Neuronal stem cell (in vitro differentiated cells): ENCODE measurements at regions not wholly inside any gene's neighbourhood (a gene's known extent, or its start where the extent isn't known, plus 50 kb on each side); places are given as distances from the start of the nearest gene placed in this dataset.

Experiments used
- DNase-seq: peaks from one replicate; pipeline ENCODE4 v3.0.0-alpha.2; 2013; ENCODE audit warnings: low spot score
- H2AFZ ChIP-seq: one replicate; pipeline ENCODE4 v1.6.1; 2013; ENCODE audit warnings: mild to moderate bottlenecking, low read length, inconsistent platforms
- H2AK5ac ChIP-seq: 2 replicates; pipeline ENCODE4 v1.6.1; 2013; ENCODE audit warnings: low read depth, mild to moderate bottlenecking, inconsistent platforms, low read length, moderate library complexity, mixed read lengths
- H2BK120ac ChIP-seq: 2 replicates; pipeline ENCODE4 v1.6.1; 2013; ENCODE audit warnings: low read depth, mild to moderate bottlenecking, inconsistent platforms, low read length, moderate library complexity, mixed read lengths
- H2BK12ac ChIP-seq: one replicate; pipeline ENCODE4 v1.6.1; 2013; ENCODE audit warnings: low read length, inconsistent platforms
- H2BK15ac ChIP-seq: 2 replicates; pipeline ENCODE4 v1.6.1; 2013; ENCODE audit warnings: mild to moderate bottlenecking, low read length, inconsistent platforms, mixed read lengths
- H2BK5ac ChIP-seq: one replicate; pipeline ENCODE4 v1.6.1; 2013; ENCODE audit warnings: inconsistent platforms, mild to moderate bottlenecking, low read length, moderate library complexity
- H3K14ac ChIP-seq: one replicate; pipeline ENCODE4 v1.6.1; 2013; ENCODE audit warnings: low read length, inconsistent platforms
- H3K18ac ChIP-seq: 2 replicates; pipeline ENCODE4 v1.6.1; 2013; ENCODE audit warnings: low read length, inconsistent platforms
- H3K23ac ChIP-seq: 2 replicates; pipeline ENCODE4 v1.6.1; 2013; ENCODE audit warnings: low read depth, mild to moderate bottlenecking, mixed read lengths, low read length, inconsistent platforms; ENCODE audit not compliant: poor library complexity
- H3K27ac ChIP-seq: replicated peaks from 3 replicates; pipeline ENCODE4 v1.5.1; 2013; ENCODE audit warnings: low read length, inconsistent platforms
- H3K27me3 ChIP-seq, 3 experiments: 2 replicates each; pipeline ENCODE4 v1.6.1; 2013; ENCODE audit warnings: low read length in 3 of 3, mild to moderate bottlenecking in 2 of 3, inconsistent platforms in 1 of 3, low read depth in 1 of 3, mixed read lengths in 1 of 3, moderate library complexity in 1 of 3; ENCODE audit not compliant: control insufficient read depth in 3 of 3, insufficient read depth in 3 of 3
- H3K36me3 ChIP-seq, 2 donors: replicated peaks in 1 of 2; 2 replicates each; pipeline ENCODE4 v1.6.1; 2013; ENCODE audit warnings: low read length in 2 of 2; ENCODE audit not compliant: control insufficient read depth in 2 of 2, insufficient read depth in 2 of 2
- H3K4ac ChIP-seq: 2 replicates; pipeline ENCODE4 v1.6.1; 2013; ENCODE audit warnings: inconsistent platforms, mild to moderate bottlenecking, low read length, moderate library complexity
- H3K4me1 ChIP-seq, 2 donors: 1 replicate in 1 of 2; 2 replicates in 1 of 2; pipeline ENCODE4 v1.6.1; 2013; ENCODE audit warnings: low read length in 2 of 2, low read depth in 1 of 2; ENCODE audit not compliant: control insufficient read depth in 2 of 2, insufficient read depth in 1 of 2
- H3K4me2 ChIP-seq: one replicate; pipeline ENCODE4 v1.6.1; 2013; ENCODE audit warnings: mild to moderate bottlenecking, low read length, inconsistent platforms; ENCODE audit not compliant: insufficient read depth, poor library complexity, severe bottlenecking
- H3K4me3 ChIP-seq, 2 donors: 2 replicates each; pipeline ENCODE4 v1.5.1; 2013; ENCODE audit warnings: low read length in 2 of 2, mild to moderate bottlenecking in 2 of 2, inconsistent platforms in 1 of 2, moderate library complexity in 1 of 2
- H3K79me1 ChIP-seq: one replicate; pipeline ENCODE4 v1.6.1; 2013; ENCODE audit warnings: low read depth, mild to moderate bottlenecking, inconsistent platforms, low read length, moderate library complexity
- H3K9ac ChIP-seq: one replicate; pipeline ENCODE4 v1.6.1; 2013; ENCODE audit warnings: mild to moderate bottlenecking, low read depth, low read length, inconsistent platforms; ENCODE audit not compliant: poor library complexity
- H3K9me3 ChIP-seq, 2 donors: replicated peaks in 1 of 2; 2 replicates each; pipeline versions ENCODE3 to v1.6.1; 2013; ENCODE audit warnings: low read length in 2 of 2, mild to moderate bottlenecking in 2 of 2, inconsistent platforms in 1 of 2, low read depth in 1 of 2, mixed read lengths in 1 of 2, moderate library complexity in 1 of 2; ENCODE audit not compliant: control insufficient read depth in 2 of 2, insufficient read depth in 1 of 2
- H4K8ac ChIP-seq: one replicate; pipeline ENCODE4 v1.6.1; 2013; ENCODE audit warnings: low read depth, mild to moderate bottlenecking, inconsistent platforms, low read length, moderate library complexity
- H4K91ac ChIP-seq: one replicate; pipeline ENCODE4 v1.6.1; 2013; ENCODE audit warnings: low read length, low read depth, mild to moderate bottlenecking, inconsistent platforms; ENCODE audit not compliant: poor library complexity
- WGBS, 2 donors: extraction: QIAGEN DNeasy Blood & Tissue Kit; methylation state at CpG; one replicate each; pipeline ENCODE4 v1.1.7; 2013; ENCODE audit warnings: missing lambda C conversion rate in 2 of 2, mixed read lengths in 1 of 2; ENCODE audit not compliant: insufficient read length in 2 of 2, insufficient replicate concordance in 1 of 2; ENCODE audit errors: extremely low coverage in 2 of 2; 5-methylcytosine and 5-hydroxymethylcytosine counted together

- no peak overlapping the region for H2AFZ ChIP-seq
- no peak overlapping the region for H3K18ac ChIP-seq
- H3K4me1 ChIP-seq = no peaks in the 10 kb centered on the region
- H3K79me1 ChIP-seq = no peaks in the 10 kb centered on the region
- H3K4me3 ChIP-seq = no peak overlapping the region
- no peak overlapping the region for H2AK5ac ChIP-seq
- no peak overlapping the region for H3K9ac ChIP-seq
- no peak overlapping the region for H4K91ac ChIP-seq
- DNase-seq = no peak
- H2BK15ac ChIP-seq = no peak overlapping the region
- no peak overlapping the region for H4K8ac ChIP-seq
- H3K4me2 ChIP-seq = no peak overlapping the region
- WGBS, 2 donors = no CpG with 5 or more reads among the region's 3 CpGs
- no peak overlapping the region for H3K14ac ChIP-seq
- H2BK5ac ChIP-seq = no peak overlapping the region
- H3K23ac ChIP-seq = no peak overlapping the region
- no peak overlapping the region for H2BK120ac ChIP-seq
- H3K36me3 ChIP-seq = no peaks in the 10 kb centered on the region
- H3K27ac ChIP-seq = no peak overlapping the region
- H3K4ac ChIP-seq = no peak overlapping the region
- H2BK12ac ChIP-seq = no peak overlapping the region
- no peaks in the 10 kb centered on the region for H3K27me3 ChIP-seq
- no peaks in the 10 kb centered on the region for H3K9me3 ChIP-seq
Observed at GRCh38 chr9:29174136-29174535, 1600.9 kb upstream of the C9orf72 start.

- H3K4ac ChIP-seq = no peak overlapping the region
- H2BK15ac ChIP-seq = no peak overlapping the region
- H3K14ac ChIP-seq = no peak overlapping the region
- no peak overlapping the region for H2BK120ac ChIP-seq
- H3K18ac ChIP-seq = no peak overlapping the region
- no peak overlapping the region for H3K4me2 ChIP-seq
- no peaks in the 10 kb centered on the region for H3K79me1 ChIP-seq
- DNase-seq = no peak
- H3K23ac ChIP-seq = no peak overlapping the region
- H3K36me3 ChIP-seq = no peaks in the 10 kb centered on the region
- no peak overlapping the region for H4K91ac ChIP-seq
- no peak overlapping the region for H4K8ac ChIP-seq
- H3K9me3 ChIP-seq = no peaks in the 10 kb centered on the region
- H2AFZ ChIP-seq = peak overlapping the region; percentile 55
- no peak overlapping the region for H3K27ac ChIP-seq
- H3K27me3 ChIP-seq = no peaks in the 10 kb centered on the region
- WGBS, 2 donors = no CpG with 5 or more reads among the region's 2 CpGs
- H2AK5ac ChIP-seq = no peak overlapping the region
- no peak overlapping the region for H2BK12ac ChIP-seq
- H2BK5ac ChIP-seq = no peak overlapping the region
- no peaks in the 10 kb centered on the region for H3K4me1 ChIP-seq
- no peak overlapping the region for H3K4me3 ChIP-seq
- H3K9ac ChIP-seq = no peak overlapping the region
Observed at GRCh38 chr9:29176231-29176630, 1603.0 kb upstream of the C9orf72 start.

- no peak overlapping the region for H2BK120ac ChIP-seq
- WGBS, 2 donors = no CpG with 5 or more reads among the region's 2 CpGs
- no peaks in the 10 kb centered on the region for H3K9me3 ChIP-seq
- no peaks in the 10 kb centered on the region for H3K36me3 ChIP-seq
- no peak overlapping the region for H2AK5ac ChIP-seq
- H2AFZ ChIP-seq = no peak overlapping the region
- DNase-seq = no peak
- H2BK15ac ChIP-seq = no peak overlapping the region
- no peak overlapping the region for H4K91ac ChIP-seq
- no peak overlapping the region for H3K18ac ChIP-seq
- no peak overlapping the region for H3K4ac ChIP-seq
- no peak overlapping the region for H2BK5ac ChIP-seq
- H3K4me1 ChIP-seq = no peaks in the 10 kb centered on the region
- no peak overlapping the region for H3K9ac ChIP-seq
- no peak overlapping the region for H2BK12ac ChIP-seq
- H3K4me2 ChIP-seq = no peak overlapping the region
- no peak overlapping the region for H3K23ac ChIP-seq
- H3K14ac ChIP-seq = no peak overlapping the region
- H3K27ac ChIP-seq = no peak overlapping the region
- no peaks in the 10 kb centered on the region for H3K79me1 ChIP-seq
- no peak overlapping the region for H3K4me3 ChIP-seq
- H3K27me3 ChIP-seq = no peaks in the 10 kb centered on the region
- no peak overlapping the region for H4K8ac ChIP-seq
Observed at GRCh38 chr9:29176786-29177185, 1603.5 kb upstream of the C9orf72 start.

GRCh38 chr9:29183971-29184370, 1610.7 kb upstream of the C9orf72 start:
- Histone ChIP-seq H2AFZ (no peak overlapping the region), H3K18ac (no peak overlapping the region), H3K27me3 (no peaks in the 10 kb centered on the region), H3K9ac (no peak overlapping the region), H2AK5ac (no peak overlapping the region), H3K9me3 (no peaks in the 10 kb centered on the region), H2BK15ac (no peak overlapping the region), H3K79me1 (no peaks in the 10 kb centered on the region), H3K14ac (no peak overlapping the region), H3K36me3 (no peaks in the 10 kb centered on the region), H3K27ac (no peak overlapping the region), H3K4me1 (no peaks in the 10 kb centered on the region), H2BK5ac (no peak overlapping the region), H3K23ac (no peak overlapping the region), H3K4me2 (no peak overlapping the region), H2BK12ac (no peak overlapping the region), H3K4me3 (no peak overlapping the region), H4K91ac (no peak overlapping the region), H2BK120ac (no peak overlapping the region), H4K8ac (no peak overlapping the region), H3K4ac (no peak overlapping the region)
- no CpG with 5 or more reads among the region's 3 CpGs for WGBS, 2 donors
- DNase-seq = no peak
